Transverse colon (tissue), 4 donors: ENCODE measurements at regions not wholly inside any gene's neighbourhood (a gene's known extent, or its start where the extent isn't known, plus 50 kb on each side); places are given as distances from the start of the nearest gene placed in this dataset.

Source experiments
- CTCF ChIP-seq, 5 experiments: fragments of 200-600 bp in 3 of 5; fragments of 450-650 bp in 2 of 5; sonication (generic) in 3 of 5; IDR thresholded peaks; 1 replicate in 2 of 5; 2 replicates in 3 of 5; pipeline ENCODE4 v1.5.1; 2016 to 2017; ENCODE audit warnings: antibody characterized with exemption in 5 of 5, inconsistent platforms in 3 of 5, mild to moderate bottlenecking in 2 of 5, moderate library complexity in 1 of 5
- POLR2A ChIP-seq: fragments of 450-650 bp; IDR thresholded peaks from one replicate; pipeline ENCODE4 v1.6.1; 2016; ENCODE audit warnings: antibody characterized with exemption, mild to moderate bottlenecking, moderate library complexity
- POLR2AphosphoS5 ChIP-seq, 3 donors: sonication (generic); formaldehyde crosslinking; IDR thresholded peaks; one replicate each; pipeline ENCODE4 v1.6.1; 2016; ENCODE audit warnings: antibody characterized with exemption in 3 of 3

- TF ChIP-seq POLR2A (no peak), CTCF (IDR thresholded peaks at IDR 0.05) (no peak), POLR2AphosphoS5 (IDR thresholded peaks at IDR 0.05) (no peak)
Observed at GRCh38 chr11:105334025-105334714, 194.6 kb upstream of the CARD18 start.
